ENCODE measurements at regions not wholly inside any gene's neighbourhood (a gene's known extent, or its start where the extent isn't known, plus 50 kb on each side); places are given as distances from the start of the nearest gene placed in this dataset.

GRCh38 chr6:108738684-108739416 lies 109.4 kb upstream of the ARMC2 start:
- ChIA-PET CTCF (interaction anchor here (0.9 kb wide), 1 partner anchor 97 kb away, joined by 3 read pairs; no protein-coding TSS in a partner anchor), POLR2A (no interaction called here)
- TF ChIP-seq SP1 (IDR thresholded peaks at IDR 0.05) (no peak), FOXK2 (IDR thresholded peaks at IDR 0.05) (no peak), L3MBTL2 (conservative IDR thresholded peaks at IDR 0.05) (no peak), ARNT (IDR thresholded peaks at IDR 0.05) (no peak), HDGF (IDR thresholded peaks at IDR 0.05; ENCODE audit: borderline replicate concordance) (no peak), LEF1 (IDR thresholded peaks at IDR 0.05; ENCODE audit: borderline replicate concordance) (no peak)
- no peak for DNase-seq (ENCODE audit: extremely low spot score)

- POLR2A ChIA-PET = interaction anchor here (0.5 kb wide), 1 partner anchor 179 kb away, joined by 3 read pairs; the partner anchor contains the start of gene FOXO3
- CTCF ChIA-PET = no interaction called here
These were observed 108.5 kb upstream of the ARMC2 start for GRCh38 chr6:108739496-108740330.

GRCh38 chr6:108741331-108741989 lies 106.8 kb upstream of the ARMC2 start:
- ChIA-PET POLR2A (no interaction called here), CTCF (no interaction called here)
- no peak for TF ChIP-seq ARNT (IDR thresholded peaks at IDR 0.05)
- no peak for TF ChIP-seq NFRKB (IDR thresholded peaks at IDR 0.05)
- no peak for TF ChIP-seq FOXA1 (IDR thresholded peaks at IDR 0.05)
- no peak for TF ChIP-seq LEF1 (IDR thresholded peaks at IDR 0.05; ENCODE audit: borderline replicate concordance)
- TF ChIP-seq FOXK2 (IDR thresholded peaks at IDR 0.05) = no peak
- no peak for TF ChIP-seq FOXM1 (IDR thresholded peaks at IDR 0.05; ENCODE audit: borderline replicate concordance)
- no peak for TF ChIP-seq HDGF (IDR thresholded peaks at IDR 0.05; ENCODE audit: borderline replicate concordance)
- no peak for TF ChIP-seq TARDBP (IDR thresholded peaks at IDR 0.05)
- TF ChIP-seq PKNOX1 (IDR thresholded peaks at IDR 0.05) = no peak
- TF ChIP-seq SUZ12 (IDR thresholded peaks at IDR 0.05) = no peak
- TF ChIP-seq ELF4 (IDR thresholded peaks at IDR 0.05) = no peak
- TF ChIP-seq BHLHE40 (IDR thresholded peaks at IDR 0.05; ENCODE audit: borderline replicate concordance) = no peak
- no peak for TF ChIP-seq CTBP1 (IDR thresholded peaks at IDR 0.05; ENCODE audit: borderline replicate concordance)
- no peak for TF ChIP-seq L3MBTL2 (conservative IDR thresholded peaks at IDR 0.05)
- no peak for DNase-seq (ENCODE audit: extremely low spot score)

More at GRCh38 chr6:108739496-108740330, 108.5 kb upstream of the ARMC2 start:
- DNase-seq (ENCODE audit: extremely low spot score) = no peak
- TF ChIP-seq NFRKB (IDR thresholded peaks at IDR 0.05) = no peak
- no peak for TF ChIP-seq SP1 (IDR thresholded peaks at IDR 0.05)
- TF ChIP-seq FOXA1 (IDR thresholded peaks at IDR 0.05) = no peak
- no peak for TF ChIP-seq FOXK2 (IDR thresholded peaks at IDR 0.05)
- no peak for TF ChIP-seq LEF1 (IDR thresholded peaks at IDR 0.05; ENCODE audit: borderline replicate concordance)
- no peak for TF ChIP-seq L3MBTL2 (conservative IDR thresholded peaks at IDR 0.05)
- no peak for TF ChIP-seq ARNT (IDR thresholded peaks at IDR 0.05)
- TF ChIP-seq ZNF384 (IDR thresholded peaks at IDR 0.05) = no peak
- no peak for TF ChIP-seq FOXM1 (IDR thresholded peaks at IDR 0.05; ENCODE audit: borderline replicate concordance)
- TF ChIP-seq BHLHE40 (IDR thresholded peaks at IDR 0.05; ENCODE audit: borderline replicate concordance) = no peak
- no peak for TF ChIP-seq TARDBP (IDR thresholded peaks at IDR 0.05)
- TF ChIP-seq ELF4 (IDR thresholded peaks at IDR 0.05) = no peak
- no peak for TF ChIP-seq PKNOX1 (IDR thresholded peaks at IDR 0.05)
- no peak for TF ChIP-seq HDGF (IDR thresholded peaks at IDR 0.05; ENCODE audit: borderline replicate concordance)
- TF ChIP-seq SUZ12 (IDR thresholded peaks at IDR 0.05) = no peak

- no peak for TF ChIP-seq CTBP1 (IDR thresholded peaks at IDR 0.05; ENCODE audit: borderline replicate concordance)
- no peak for TF ChIP-seq FOXA1 (IDR thresholded peaks at IDR 0.05)
- no peak for TF ChIP-seq FOXK2 (IDR thresholded peaks at IDR 0.05)
- no peak for TF ChIP-seq PKNOX1 (IDR thresholded peaks at IDR 0.05)
- TF ChIP-seq BHLHE40 (IDR thresholded peaks at IDR 0.05; ENCODE audit: borderline replicate concordance) = no peak
- no peak for TF ChIP-seq SUZ12 (IDR thresholded peaks at IDR 0.05)
- no peak for TF ChIP-seq ZNF384 (IDR thresholded peaks at IDR 0.05)
- no peak for TF ChIP-seq NFRKB (IDR thresholded peaks at IDR 0.05)
- no peak for TF ChIP-seq HDGF (IDR thresholded peaks at IDR 0.05; ENCODE audit: borderline replicate concordance)
- TF ChIP-seq ARNT (IDR thresholded peaks at IDR 0.05) = no peak
- no peak for TF ChIP-seq L3MBTL2 (conservative IDR thresholded peaks at IDR 0.05)
- TF ChIP-seq ELF4 (IDR thresholded peaks at IDR 0.05) = no peak
- TF ChIP-seq SP1 (IDR thresholded peaks at IDR 0.05) = no peak
- TF ChIP-seq TARDBP (IDR thresholded peaks at IDR 0.05) = no peak
- ChIA-PET CTCF (no interaction called here), POLR2A (no interaction called here)
- no peak for DNase-seq (ENCODE audit: extremely low spot score)
These were observed 106.2 kb upstream of the ARMC2 start for GRCh38 chr6:108742041-108742440.

- ChIA-PET CTCF (interaction anchor here (1.5 kb wide), 1 partner anchor 202 kb away, joined by 4 read pairs; no protein-coding TSS in a partner anchor), POLR2A (no interaction called here)
- TF ChIP-seq FOXM1 (IDR thresholded peaks at IDR 0.05; ENCODE audit: borderline replicate concordance) = no peak
- no peak for TF ChIP-seq ZNF384 (IDR thresholded peaks at IDR 0.05)
These were observed 103.8 kb upstream of the ARMC2 start for GRCh38 chr6:108744244-108744972.

More at GRCh38 chr6:108744244-108744972, 103.8 kb upstream of the ARMC2 start:
- DNase-seq (ENCODE audit: extremely low spot score) = no peak

Measured in HEK293T (cell line).